HG03103 (cell line): ENCODE measurements at regions not wholly inside any gene's neighbourhood (a gene's known extent, or its start where the extent isn't known, plus 50 kb on each side); places are given as distances from the start of the nearest gene placed in this dataset.
A peak's percentile ranks its signal among the peaks of the same experiment; 100 is the strongest.

ENCODE experiments used
- ATAC-seq: cut with Tn5 transposase; IDR thresholded peaks from one replicate; pipeline ENCODE4 v1.9.1; 2021; ENCODE audit warnings: low read depth; ENCODE audit not compliant: unreplicated experiment

DNA sequence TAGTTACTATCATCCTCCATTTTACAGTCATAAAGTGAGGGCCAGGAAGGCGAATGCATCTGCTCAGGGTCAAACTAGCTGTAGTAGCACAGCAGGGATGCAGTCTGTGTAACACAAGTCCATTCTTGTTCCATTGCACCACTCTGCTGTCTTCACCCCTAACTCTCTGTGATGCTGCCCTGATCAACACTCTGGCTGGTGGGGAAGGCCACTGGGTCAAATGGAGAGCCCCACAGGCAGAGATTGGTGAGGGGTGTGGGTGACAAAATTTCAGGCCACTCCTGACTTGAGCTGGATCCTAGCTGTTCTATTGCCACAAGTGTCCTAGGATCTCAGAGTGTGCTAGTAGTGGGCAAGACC, 136.5 kb downstream of the PJA1 start:
- no peak for ATAC-seq

DNA sequence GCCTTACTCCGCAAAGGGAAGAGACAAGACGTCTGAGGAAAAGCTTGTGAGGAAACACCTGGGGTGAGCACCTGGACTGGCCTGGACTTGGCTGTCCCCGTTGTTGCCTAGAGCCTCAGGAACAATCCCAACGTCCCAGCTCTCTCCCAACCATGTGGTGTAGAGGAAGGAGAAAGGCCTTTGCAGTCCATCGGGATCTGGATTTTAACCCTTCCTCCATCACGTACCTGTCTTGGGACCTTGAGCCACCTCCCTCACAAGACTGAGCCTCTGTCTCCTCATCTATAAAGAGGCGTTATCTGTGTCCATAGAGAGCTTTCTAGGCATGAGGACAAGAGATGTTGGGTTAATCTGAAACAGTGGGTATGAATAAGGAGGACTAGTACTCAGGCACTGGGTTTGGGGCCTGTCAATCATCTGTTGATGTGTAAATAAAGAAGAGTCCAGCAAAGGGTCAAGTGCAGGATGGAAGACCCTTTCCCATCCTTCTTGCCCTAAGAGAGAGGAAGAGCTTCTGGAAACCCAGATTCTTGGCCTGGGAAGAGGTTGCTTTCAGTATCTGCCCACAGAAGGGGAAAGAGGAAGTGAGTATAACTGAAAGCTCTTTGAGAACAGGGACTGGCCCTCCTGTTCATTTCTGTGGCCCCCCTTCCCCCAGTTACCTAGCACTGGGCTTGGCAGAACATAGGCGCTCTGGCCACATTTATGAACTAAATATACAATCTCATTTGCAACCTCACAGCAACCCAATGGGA, 137.1 kb downstream of the PJA1 start:
- peak; percentile 87 for ATAC-seq

GRCh38 chrX:69027181-69028005, 137.9 kb downstream of the PJA1 start:
- ATAC-seq, result no peak

DNA sequence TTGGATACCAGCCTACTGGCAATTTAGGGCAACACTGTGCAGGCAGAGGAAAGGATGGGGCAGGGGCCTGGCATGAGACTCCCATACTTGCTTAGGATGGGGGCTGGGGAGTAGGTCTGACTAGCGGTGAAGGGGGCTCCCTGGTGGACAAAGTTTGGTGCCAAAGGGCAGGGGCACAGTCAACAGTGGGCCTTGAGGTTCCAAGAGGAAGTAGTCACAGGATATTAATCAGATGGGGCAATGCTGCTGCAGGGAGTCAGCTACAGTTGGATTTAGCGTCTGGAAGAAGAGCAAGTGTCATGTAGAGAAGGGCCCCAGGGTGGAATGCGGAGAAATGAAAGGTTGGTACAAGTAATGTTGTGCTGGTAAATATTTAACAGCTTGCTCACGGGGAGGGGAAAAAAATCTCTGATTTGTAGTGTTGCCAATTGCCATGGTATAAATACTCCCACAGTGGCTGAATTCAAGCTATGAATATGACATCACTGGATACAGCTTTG, 139.4 kb downstream of the PJA1 start:
- no peak for ATAC-seq

DNA sequence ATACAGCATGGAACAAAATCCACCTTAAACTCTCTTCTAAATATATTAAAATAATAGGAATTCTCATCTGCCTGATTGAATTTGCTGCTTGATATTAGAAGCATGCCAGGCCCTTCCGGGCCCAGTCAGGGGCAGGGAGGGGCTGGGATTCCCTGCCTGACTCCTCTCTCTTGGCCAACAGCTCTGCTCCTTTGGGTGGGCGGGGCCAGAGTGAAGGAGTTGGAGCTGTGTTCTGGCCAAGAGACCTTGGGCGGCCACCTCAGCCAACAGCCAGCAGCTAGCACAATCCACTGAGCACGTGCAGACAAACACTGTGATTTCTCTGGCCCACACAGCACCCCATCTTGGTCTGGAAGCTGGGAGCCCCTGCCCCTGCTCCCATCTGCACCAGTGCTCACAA, 140.3 kb downstream of the PJA1 start:
- no peak for ATAC-seq

DNA sequence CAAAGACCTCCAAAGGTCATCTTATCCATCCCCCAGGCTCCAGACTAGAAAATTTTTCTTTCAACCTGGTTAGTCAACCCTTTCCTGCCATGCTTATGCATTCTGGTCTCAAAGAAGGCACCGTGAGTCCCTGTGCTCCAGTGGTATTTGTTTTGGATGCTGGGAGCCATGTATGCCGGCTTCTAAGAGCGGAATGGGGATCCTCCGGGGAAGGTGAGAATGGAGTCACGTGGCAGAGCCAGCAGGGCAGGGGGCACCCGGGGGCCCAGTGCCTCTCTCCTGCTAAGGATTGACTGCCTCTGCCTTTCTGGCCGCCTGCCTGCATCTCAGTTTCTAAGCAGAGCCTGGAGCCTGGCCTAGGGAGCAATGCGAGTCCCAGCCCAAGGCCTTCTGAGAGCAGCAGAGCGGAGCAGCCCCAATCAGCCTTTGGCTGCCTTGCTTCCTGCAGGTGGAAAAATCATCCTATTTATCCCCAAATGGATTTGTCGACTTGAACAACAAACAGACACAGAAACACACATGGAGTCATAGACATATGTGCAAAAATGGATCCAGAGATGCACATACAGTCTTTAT, 141.0 kb downstream of the PJA1 start:
- ATAC-seq, result no peak

GRCh38 chrX:69022430-69022829, 142.8 kb downstream of the PJA1 start:
- no peak for ATAC-seq

- no peak for ATAC-seq
Observed at GRCh38 chrX:69021141-69021960, 143.9 kb downstream of the PJA1 start.

DNA sequence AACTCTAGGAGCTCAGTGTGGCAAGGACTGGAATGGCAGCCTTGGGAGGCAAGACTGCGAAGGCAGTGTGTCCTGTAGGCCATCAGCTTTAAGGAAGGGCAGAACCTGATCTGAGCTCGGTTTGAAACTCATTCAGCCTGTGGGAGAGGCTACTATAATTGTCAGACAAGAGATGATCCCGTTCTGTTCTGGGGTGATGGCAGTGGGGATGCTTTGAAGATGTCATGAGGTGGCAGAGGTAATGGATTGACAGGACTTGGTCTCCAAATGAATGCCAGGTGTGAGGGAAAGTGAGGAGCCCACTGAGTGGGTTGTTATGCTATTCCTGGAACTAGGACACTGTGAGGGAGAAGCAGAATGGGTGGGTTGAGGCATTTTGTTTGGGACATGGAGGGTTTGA, 144.9 kb downstream of the PJA1 start:
- ATAC-seq, result no peak

DNA sequence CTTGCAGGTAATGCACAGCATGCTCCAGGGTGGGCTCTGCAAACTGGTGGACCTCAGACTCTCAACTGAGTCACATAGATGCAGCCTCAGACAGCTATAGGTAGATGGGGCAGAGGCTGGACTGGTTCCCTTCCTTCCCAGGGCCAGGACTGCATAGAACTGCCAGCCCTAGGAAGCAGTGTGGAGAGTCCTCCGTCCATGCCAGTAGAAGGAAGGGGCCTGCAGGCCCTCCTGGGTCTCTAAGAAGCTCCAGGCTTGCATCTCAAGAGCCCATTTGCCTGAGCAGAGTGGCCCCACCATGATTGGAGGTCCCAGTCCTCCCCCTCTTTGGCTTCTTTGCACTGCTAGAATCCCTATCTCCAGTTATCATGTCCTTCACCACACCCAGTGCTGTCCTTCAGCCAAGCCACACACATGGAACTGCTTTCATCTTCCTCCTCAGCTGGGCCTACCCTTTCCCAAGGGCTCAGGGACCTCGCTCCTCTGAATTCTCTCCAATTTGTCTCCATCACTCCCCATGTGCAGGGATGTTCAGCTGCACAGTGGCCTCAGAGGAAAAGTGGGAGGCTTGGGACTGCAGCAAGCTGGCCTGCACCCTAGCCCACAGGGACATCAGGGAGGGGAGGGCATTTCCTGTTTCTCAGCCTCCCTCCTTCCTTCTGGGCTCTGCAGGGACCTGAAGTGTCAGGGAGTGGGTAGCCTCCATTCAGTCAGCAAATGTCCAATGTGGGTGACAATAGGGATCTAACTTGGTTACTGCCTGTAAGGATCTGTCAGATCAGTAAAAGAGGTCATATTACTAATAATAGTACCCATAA, 146.0 kb downstream of the PJA1 start:
- no peak for ATAC-seq

GRCh38 chrX:69018416-69019072, 146.7 kb downstream of the PJA1 start:
- no peak for ATAC-seq

- no peak for ATAC-seq
Observed at GRCh38 chrX:69016293-69016941, 148.8 kb downstream of the PJA1 start.

DNA sequence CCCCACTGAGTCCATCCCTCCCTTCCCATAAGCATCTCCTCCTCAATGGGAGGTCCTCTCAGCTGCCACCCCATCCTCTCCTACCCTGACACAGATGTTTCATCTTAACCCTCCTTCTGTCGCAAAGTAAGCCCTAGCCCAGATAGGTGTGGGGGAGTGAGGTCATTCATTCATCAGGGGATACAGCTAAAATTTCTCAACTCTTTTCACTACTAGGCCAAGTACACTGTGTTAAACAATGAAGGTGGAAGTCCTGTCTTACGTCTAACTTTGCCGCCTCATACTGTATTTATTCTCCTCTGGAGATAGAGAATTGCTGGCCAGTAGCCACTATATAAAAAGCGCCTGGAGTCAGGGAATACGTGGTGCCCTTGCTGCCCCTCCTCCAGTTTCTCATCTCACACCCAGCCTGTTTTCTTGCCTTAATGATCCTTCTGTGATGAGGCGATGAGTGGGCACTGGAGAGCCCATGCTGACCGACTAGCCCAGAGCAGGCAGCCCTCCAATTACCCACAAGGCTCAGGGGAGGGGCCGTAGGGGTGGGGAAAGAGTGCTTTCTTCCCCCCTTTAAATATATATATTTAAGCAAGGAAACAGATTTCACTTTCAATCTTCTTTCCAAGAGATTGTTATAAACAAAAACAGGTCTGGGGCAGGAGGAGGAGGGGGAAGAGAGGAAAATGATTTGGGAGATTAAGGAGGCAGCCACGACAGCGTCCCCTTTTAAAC, 149.5 kb downstream of the PJA1 start:
- no peak for ATAC-seq

- no peak for ATAC-seq
Observed at GRCh38 chrX:69015156-69015555, 150.1 kb downstream of the PJA1 start.

DNA sequence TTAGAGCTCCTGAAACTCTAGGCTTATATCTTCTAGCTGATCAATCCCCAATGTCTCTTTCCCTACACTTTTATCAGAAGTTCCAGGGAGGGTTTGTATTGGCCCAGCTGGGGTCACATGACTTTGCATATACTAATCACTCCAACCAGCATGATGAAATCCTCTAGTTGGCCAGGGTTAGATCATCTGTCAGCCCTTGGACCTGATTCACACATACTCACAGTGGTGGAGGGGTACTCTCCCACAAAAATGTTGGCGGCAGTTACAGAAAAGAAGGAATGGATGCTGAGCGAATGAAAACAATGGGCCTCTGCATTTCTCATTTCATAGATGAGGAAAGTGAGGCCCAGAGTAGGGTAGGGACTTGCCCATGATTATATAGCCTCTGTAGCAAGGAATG, 151.1 kb downstream of the PJA1 start:
- no peak for ATAC-seq

GRCh38 chrX:69010339-69010738, 154.9 kb downstream of the PJA1 start:
- ATAC-seq, result no peak

DNA sequence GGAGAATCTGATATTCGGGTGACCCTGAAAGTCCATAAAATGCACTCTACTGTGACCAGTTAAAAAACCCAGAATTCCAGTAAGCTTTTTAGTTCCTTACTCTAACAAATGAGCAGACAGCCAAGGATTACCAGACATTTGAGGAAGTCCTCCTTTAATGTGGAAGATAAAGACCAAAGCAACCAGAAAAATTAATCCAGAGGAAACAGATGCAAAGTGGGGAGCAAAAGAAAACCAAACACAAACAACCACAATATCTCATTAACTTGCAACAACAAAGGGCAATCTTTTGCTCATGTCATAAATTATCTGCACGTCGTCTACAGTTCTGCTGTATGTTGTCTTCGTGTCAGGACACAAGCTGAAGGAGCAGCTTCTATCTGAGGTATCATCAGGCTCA, 164.4 kb downstream of the PJA1 start:
- ATAC-seq, result no peak

DNA sequence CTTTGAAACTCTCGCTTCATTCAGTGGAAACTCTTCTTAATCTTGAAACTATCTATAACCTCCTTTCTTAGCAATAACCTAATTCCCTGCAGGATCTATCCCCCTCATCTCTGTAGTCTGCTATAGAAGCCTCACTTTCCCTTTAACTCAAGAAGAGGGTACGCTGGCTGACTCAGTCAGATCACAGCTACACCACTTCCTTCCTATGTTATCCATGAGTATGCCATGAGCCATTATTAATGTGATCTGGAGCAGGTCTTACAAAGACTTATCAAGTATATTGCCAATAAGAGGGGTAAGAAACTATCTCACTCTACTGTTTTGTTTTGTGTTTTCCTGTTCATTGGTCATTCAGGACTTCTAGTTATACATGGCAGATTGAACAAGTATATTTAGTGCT, 165.3 kb downstream of the PJA1 start:
- ATAC-seq, result no peak
